Non-pigmented ciliary epithelial cell (primary cell): ENCODE measurements at regions not wholly inside any gene's neighbourhood (a gene's known extent, or its start where the extent isn't known, plus 50 kb on each side); places are given as distances from the start of the nearest gene placed in this dataset.

Experiments used
- DNase-seq: peaks from one replicate; pipeline ENCODE4 v3.0.0-alpha.2; 2010; ENCODE audit warnings: low read depth

DNA sequence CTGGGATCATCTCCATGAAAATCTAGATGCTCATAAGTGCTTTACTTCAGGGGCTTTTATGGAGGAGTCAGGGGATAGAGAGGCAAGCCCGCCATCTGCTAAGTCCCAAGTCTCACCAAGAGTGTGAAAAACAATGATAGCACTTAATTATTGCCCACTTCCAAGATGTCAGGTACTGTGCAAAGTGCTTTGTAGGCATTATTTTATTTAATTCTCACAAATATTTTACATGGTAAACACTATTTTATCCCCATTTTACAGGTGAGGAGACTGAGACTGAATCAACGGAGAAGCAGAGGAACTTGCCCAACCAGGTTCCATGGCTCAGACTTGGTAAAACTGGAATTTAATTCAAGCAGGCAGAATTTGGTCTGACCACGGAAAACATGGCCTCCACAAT, 147.5 kb downstream of the ACKR3 start:
- no peak for DNase-seq

DNA sequence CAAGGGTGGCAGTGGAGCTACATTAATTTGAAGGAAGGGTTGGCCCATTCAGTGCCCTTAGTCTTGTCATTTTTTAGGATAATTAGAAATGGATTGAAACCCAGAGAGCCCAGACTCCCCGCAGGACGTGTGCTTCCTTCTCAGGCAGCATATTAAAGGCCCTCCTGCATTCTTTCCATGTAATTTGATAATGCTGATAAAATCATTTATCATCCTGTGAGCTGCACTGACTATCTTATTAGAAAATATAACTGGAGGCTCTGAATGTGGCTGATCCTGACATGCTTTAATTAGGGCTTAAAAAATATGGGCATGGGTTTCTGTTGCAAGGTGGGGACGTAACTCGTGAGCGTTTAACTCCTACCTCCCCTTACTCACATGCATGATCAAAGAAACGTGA, 148.1 kb downstream of the ACKR3 start:
- no peak for DNase-seq

DNA sequence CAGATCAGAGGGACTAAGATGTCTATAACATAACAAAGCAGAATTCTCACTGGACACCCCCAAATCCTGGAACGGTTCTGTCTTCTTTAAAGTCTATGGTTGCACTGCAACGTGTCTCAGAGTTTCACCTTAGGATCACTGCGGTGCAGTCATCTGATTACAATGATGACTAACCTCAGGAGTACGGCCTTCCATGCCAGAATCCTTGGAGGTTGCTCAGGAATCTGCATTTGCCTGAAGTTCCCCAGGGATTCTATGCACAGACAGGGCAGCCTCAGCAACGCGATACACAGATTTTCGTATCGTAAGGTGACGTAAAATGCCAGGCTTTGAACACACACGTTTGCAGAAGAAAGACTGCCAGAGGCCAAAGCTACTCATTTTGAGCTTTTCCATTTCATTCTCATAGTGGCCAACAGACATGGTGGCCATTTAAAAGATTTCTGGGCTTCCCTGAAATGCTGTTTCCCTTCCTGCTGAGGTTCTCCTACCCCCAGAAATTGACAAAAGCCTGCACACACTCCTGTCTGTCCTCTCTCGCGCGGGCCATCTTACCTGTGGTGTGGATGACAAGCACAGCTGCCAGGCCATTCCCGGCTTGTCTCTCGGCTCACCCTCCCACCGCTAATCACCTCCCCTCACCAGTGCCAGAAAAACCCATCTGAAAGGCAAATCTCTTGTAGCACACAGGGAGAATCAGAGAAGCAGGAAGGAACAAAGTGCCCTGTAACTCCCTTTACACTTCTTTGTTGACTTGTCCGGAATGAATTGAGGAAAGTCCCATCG, 148.8 kb downstream of the ACKR3 start:
- no peak for DNase-seq

DNA sequence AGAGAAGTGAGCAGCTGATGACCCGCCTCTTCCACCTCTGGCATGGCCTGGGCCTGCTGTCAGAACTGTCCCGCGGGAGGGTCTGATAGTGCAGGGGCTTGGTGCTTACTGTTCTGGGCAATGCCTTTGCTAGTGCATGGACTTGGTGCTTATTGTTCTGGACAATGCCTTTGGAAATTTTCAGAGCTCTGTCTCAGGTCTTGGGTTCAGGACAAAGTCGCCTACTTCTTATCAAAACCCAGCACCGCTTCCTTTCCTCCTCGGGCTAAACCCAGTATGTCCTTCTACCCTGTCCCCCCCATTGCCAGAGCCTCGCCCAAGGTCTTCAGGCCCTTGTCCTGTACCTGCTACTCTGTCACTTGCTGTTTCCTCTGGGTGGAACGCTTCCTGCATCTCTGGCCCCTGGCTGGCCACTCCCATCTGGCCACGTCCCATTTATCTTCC, 149.6 kb downstream of the ACKR3 start:
- no peak for DNase-seq

DNA sequence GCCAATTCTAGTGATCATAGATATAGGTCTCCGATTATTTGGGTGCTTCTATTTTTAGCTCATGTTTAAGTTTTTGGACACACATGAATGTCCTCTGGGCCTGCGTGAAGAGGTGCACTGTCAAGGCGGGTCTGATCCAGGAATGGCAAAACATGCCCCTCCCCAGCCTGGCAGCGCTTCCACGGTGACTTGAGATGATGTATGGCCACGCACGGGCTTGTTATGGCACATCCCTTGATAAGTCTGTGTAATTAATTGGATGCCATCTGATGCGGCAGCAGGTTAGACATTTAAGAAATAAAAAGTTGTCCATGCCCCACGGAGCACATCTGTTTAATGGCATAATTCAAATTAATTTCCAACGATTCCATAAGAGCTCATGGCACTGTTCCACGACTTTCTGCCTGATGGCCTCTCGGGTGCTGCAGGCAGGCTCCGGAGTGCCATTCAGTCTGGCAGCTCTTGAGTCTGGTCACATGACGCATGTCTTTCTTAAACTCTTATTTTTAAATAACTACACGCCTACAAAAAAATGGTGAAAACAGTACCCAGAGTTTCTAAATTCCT, 151.4 kb downstream of the ACKR3 start:
- DNase-seq = no peak

DNA sequence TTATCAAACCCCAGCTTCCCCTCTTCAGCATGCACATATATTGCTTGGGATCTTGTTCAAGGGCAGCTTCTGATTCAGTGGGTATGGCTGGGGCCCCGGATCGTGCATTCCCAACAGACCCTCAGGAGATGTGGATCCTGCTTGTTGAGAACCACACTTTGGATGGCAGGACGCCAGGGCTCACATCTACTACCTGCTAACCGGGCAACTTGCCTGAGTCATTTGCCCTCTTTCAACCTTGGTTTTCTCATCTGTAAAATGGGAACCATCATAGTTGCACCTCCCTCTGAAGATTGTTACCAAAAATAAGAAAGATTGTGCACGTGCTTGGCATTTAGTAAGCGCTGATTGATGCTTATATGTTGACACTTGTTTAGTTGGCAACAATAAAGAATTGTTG, 154.6 kb downstream of the ACKR3 start:
- DNase-seq = no peak

DNA sequence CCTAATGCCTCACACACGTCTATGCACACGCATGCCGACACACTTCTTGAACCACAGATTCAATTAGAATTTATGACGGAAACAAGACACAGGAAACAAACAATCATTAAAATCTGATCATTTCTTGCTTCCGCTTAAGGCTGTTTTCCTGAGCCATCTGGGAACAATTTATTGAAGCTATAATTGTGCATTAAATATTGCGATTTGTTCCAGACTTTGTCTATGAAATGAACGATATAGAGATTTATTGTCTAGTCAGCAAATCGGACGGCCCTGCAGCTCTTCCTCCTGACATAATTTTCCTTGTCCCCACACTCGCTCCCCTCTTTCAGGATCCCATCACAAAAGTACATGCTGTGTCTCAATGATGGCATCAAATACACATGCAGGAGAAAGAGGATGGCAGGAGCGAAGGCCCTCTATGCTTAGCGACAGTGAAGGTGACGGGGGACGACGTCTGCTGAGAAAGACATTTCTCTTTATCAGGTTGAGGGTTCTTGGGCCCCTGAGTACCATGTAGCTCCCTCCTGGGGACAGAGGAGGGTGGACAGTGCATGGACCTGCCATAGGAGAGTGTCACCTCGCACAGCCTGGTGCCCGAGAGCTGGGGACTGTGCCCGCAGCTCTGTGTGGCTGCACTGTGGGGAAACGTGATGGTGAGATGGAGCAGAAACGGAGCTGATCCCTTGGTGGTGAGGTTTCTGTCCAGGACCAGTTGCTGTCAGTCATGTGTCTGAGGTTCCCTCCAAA, 157.3 kb downstream of the ACKR3 start:
- no peak for DNase-seq

DNA sequence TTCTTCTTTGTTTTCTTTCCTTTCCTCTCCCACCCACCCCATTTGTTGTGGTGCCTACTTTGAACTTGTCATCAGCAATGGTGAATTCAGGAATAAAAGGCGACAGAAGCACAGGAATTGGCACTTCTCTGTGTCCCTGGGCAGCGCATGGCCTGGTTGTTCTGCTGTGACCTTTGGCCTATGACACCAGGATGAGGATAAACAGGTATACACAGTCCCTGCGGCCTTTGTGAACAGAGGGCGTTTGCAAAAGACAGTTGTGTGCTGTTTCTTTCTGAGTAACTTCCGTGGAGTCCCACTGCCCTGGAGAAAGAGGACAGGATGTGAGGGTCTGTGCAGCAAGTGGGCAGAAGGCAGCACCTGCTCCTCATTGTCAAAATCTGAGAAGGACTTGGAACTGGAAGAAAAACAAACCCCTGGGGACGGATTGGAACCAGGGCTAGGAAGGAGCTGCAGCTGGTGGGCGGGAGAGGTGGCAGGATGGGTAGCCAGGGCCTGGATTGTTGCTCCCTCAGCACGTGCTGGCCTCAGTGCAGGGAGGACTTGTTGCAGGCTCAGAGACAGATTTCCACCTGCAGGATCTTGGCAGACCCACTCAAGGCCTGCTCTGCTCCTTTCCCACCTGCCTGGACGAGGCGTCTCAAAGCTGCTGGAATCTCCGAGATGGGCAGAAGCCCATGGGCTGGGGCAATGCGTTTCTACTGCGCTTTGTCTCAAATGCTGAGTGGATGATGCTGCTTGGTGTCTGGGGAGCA, 159.5 kb downstream of the ACKR3 start:
- no peak for DNase-seq

DNA sequence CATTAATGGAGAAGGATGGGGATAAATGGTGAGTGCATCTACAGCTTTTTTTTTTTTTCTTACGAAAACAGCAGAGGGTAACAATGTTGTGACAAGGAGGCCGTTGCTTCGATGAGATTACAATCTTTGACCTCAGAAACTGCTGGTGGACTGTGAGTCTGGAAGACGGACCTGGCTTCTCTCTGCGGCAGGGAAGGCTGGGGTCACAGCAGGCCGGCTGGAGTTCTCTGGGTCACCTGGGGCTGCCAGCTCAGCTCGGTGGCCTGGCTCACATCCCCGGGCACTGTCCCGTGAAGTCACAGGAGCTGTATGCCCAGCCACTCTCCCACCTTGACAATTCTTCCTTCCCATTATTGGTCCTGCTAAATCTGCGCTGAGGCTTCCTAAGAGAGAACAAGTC, 160.8 kb downstream of the ACKR3 start:
- no peak for DNase-seq

DNA sequence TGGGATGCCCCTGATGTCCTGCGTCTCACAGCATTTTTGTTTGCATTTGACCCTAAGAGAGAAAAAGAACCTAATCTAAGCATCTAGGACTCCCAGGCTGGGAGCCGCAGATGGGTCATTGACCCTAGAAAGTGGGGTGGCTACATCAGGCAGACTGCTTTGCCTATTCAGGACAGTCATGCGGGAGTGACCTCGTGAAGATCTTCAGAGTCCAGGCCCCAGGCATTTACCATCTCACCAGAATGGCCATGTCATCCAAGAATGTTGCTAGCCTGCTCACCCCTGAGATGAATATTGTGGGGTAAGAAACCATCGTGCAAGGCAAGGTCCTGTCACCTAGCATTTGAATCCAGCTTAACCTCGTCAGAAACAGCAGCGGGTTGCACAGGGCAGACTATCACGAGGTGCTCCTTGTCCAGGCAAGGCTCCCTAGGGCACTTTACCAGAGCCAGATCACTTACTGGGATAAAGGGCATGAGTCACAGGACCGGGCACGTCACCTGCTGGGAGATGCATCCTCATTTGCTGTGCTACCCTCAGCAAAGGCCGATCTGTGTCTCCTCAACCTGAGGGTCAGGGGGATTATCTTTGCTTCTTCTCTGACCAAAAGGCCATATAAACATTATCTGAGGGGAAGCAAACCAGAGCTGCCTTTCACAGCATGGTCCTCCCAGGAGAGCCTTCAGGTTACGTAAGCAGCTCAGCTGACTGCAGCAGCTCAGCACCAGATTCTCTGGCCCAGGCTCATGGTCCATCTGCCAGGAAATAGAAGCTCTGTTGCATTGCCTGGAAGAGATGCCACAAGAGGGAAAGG, 162.3 kb downstream of the ACKR3 start:
- no peak for DNase-seq

DNA sequence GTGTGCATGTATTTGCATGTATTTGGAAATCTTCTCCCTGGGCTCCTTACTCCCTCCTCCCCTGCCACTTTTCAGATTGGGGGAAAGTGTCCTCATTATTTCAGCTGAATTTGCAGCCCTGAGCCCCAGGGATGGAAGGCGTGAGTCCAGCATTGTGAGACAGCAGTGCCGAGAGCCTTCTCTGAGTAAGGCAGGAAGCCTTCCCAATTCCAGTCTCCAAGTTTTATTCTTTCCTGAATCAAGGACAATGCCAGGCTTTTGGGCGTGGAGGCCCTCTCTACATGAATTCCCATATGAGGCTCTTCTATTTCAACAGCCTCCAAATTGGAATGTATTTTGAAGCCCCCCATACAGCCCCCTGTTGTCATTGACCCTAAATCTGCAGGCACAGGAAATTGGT, 163.5 kb downstream of the ACKR3 start:
- DNase-seq = no peak

DNA sequence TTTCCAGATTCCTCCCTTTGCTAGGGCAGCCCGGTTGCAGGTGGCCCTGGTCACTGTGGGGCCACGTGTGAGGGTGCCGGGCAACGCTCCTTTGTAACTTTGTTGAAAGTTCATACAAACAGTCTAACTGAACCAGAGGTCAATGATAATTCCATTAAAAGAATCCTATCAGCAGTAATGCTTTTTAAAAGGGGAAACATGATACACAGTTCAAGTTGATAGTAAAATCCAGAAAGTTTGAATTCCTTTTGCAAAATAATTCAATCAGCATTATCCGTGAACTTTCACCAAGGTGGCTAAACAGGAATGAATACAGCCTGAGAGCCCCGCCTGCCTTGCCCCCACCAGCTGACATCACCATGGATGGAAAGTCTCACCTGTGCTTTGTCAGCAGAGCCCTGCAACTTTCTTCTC, 166.2 kb downstream of the ACKR3 start:
- DNase-seq = no peak

DNA sequence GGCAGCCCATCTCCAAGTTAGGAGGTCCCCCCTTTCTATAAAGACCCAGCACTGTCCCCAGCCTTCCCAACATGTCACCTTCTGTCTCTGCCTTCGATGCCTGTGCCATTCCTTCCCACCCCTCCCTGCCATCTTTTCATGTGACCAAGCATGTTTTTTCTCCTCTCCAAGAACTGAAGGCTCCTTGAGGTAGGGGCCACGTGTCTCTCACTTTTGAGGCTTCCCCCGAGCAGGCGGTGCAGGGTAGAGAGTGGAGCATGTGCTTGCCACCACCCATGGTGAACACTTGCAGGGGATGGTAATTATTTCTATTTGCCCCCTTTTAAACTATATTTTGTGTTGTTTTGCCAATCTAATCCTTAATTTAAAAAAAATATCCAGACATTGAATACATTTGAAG, 168.4 kb downstream of the ACKR3 start:
- DNase-seq = no peak

DNA sequence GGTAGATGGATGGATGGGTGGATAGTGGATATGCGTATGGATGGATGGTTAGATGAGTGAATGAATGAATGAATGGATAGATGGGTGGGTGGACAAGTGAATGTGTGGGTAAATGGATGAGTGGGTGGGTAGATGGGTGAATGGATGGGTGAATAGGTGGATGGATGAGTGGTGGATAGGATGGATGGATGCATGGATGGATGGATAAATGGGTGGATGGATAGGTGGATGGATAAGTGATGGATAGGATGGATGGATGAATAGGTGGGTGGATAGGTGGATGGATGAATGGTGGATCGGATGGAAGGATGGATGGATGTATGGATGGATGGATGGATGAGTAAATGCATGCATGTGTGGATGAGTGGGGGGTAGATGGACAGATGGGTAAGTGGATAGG, 169.3 kb downstream of the ACKR3 start:
- DNase-seq = no peak

DNA sequence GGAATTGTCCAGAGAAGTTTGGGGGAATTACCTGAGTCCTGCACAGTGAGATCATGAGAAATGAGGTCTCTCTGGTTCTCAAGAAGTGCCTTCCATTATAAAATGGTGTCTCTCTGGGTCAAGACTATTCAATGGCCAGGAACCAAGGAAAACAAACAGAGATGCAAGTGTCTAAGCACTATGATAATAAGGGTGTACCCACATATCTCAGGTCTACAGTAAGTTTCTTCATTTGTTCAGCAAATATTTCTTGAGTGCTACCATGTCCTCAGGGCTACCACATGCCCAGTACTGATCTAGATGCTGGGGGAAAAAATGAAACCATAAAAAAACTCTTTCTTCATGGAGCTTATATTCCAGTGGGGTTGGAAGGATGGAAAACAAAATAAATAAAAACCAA, 170.0 kb downstream of the ACKR3 start:
- DNase-seq = no peak

DNA sequence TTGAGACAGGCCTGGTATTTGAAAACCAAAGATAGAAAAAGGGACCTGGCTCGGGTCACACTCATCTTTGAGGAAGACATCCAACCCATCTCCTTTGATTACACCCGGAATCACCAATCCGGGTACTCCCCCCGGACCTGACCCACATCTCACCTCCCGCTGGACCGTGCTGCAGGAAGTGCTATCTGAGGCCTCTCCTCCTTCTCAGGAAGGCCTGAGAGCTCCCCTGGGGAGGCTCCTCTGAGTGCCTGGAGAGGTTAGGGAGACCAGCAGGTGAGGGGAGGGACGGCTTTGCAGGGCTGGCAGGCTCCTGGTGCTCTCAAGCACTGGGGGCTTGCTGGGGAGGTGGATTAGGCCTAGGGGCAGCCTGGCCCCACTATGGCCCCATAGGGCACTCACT, 170.9 kb downstream of the ACKR3 start:
- DNase-seq = no peak

DNA sequence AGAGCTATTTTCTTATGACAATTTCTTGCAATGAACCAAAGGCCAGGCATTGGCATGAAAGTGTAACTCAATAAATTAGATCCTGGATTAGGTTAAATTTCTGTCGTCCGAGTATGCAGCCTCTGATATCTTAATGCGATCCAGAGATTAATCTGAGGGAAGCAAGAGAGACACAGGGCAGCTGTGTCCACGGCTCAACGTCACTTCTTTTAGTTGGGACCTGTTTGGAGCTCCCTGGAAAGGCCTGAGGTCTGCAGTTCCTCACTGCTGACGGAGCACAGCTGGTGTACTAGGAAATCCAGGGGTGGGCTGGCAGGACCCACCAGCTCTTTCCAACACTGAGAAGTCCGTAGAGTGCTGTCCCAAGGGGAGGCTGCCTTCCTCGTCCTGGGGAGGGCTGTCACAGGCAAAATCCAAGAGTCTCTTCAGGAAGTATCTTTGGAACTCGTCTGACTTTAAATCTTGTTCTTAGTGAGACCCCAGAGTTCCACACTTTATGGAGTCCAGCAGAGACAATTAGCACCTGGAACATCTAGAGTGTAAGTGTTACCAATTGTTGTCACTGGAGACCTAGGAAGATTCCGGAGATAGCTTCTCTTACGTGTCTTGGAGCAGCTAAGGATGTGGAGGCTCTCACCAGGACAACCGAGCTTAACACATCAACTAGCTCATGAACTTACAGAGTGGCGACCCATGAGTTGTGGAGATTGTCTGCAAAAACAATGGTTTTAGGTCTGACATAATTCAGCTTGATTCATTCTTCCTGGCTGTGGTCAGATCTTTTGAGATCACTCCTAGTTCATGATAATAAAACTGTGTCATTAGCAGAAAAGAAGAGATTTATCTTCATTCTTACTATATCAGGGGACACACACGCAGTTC, 173.7 kb downstream of the ACKR3 start:
- peak; percentile 98 for DNase-seq

DNA sequence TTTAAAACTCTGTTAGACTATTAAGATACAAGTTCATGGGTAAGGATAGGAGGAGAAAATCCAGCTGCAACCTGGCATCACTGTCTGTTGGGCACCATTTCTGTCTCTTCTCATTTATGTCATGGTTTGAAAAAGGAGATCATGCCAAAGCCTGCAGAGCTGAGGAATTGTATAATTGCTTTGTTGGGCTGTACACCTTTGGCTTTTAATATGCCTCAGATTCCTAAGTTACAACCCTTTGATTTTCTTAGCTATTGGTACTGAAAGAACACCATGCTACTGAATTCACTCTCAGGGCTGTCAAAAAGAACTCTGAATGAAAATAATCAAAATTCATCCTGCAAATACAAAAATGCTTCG, 174.3 kb downstream of the ACKR3 start:
- no peak for DNase-seq

DNA sequence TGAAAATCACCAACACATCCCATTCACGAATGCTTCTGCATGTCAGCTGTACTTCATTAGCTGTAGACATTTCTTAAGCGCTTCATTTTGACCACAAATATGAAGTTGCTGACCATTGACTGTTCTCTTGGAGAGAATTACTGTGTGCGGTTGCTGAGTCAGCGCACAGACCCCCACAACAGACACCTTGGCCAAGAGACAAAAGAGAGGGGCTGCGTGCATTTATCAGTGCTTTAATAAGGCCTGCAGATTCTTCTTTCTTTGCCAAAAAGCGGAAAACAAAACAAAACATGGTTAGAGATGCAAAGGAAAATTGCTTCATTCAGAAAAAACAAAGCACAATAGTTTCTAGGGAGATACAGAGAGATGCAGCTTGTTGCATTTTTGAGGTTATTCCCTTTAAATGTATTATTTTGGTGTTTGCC, 174.7 kb downstream of the ACKR3 start:
- DNase-seq = peak; percentile 92

DNA sequence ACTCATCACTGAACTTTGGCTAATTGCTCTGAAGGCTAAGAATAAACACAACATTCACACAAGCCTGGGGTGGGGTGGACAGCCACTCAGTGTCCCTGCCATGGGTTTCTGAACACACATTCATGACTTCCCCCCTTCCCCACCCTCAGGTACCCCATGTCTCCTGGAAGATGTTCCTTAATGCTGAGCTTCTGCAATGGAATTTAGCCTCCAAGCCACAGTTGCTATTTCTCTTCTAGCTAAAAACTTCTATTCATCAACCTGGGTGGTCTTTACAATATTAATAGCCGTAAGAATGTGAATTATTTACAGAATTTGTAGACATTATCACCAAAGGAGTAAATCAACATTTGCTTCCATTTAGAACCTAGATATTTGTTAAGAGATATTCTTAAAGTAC, 175.1 kb downstream of the ACKR3 start:
- DNase-seq = no peak
